Thymus (tissue), 11 donors: ENCODE measurements at regions not wholly inside any gene's neighbourhood (a gene's known extent, or its start where the extent isn't known, plus 50 kb on each side); places are given as distances from the start of the nearest gene placed in this dataset.

Source experiments
- DNase-seq, 9 donors: peaks; one replicate each; pipeline ENCODE4 v3.0.0-alpha.2; 2013; ENCODE audit warnings: low spot score in 9 of 9, low read depth in 6 of 9, missing footprints in 1 of 9
- H3K27ac ChIP-seq, 2 donors: one replicate each; pipeline ENCODE4 v1.5.1; 2013; ENCODE audit warnings: control low read depth in 1 of 2, low read depth in 1 of 2, low read length in 1 of 2, mild to moderate bottlenecking in 1 of 2, moderate library complexity in 1 of 2
- H3K27me3 ChIP-seq, 2 donors: one replicate each; pipeline ENCODE4 v1.5.1; 2013; ENCODE audit warnings: low read length in 1 of 2; ENCODE audit not compliant: control insufficient read depth in 2 of 2, insufficient read depth in 1 of 2
- H3K36me3 ChIP-seq, 2 donors: one replicate each; pipeline ENCODE4 v1.5.1; 2013; ENCODE audit warnings: low read length in 1 of 2, mild to moderate bottlenecking in 1 of 2, moderate library complexity in 1 of 2; ENCODE audit not compliant: control insufficient read depth in 2 of 2, insufficient read depth in 2 of 2
- H3K4me1 ChIP-seq, 2 donors: one replicate each; pipeline ENCODE4 v1.5.1; 2013; ENCODE audit warnings: low read length in 2 of 2; ENCODE audit not compliant: control insufficient read depth in 2 of 2, insufficient read depth in 2 of 2
- H3K4me3 ChIP-seq, 2 donors: one replicate each; pipeline ENCODE4 v1.5.1; 2013; ENCODE audit warnings: low read length in 2 of 2, control low read depth in 1 of 2, mild to moderate bottlenecking in 1 of 2
- H3K9me3 ChIP-seq, 2 donors: one replicate each; pipeline ENCODE4 v1.5.1; 2013; ENCODE audit warnings: low read length in 1 of 2, mild to moderate bottlenecking in 1 of 2; ENCODE audit not compliant: control insufficient read depth in 2 of 2, insufficient read depth in 1 of 2
- WGBS: extraction: QIAGEN DNeasy Blood & Tissue Kit; methylation state at CpG from one replicate; pipeline ENCODE4 v1.1.7; 2013; 5-methylcytosine and 5-hydroxymethylcytosine counted together
- donor health status: healthy.

DNA sequence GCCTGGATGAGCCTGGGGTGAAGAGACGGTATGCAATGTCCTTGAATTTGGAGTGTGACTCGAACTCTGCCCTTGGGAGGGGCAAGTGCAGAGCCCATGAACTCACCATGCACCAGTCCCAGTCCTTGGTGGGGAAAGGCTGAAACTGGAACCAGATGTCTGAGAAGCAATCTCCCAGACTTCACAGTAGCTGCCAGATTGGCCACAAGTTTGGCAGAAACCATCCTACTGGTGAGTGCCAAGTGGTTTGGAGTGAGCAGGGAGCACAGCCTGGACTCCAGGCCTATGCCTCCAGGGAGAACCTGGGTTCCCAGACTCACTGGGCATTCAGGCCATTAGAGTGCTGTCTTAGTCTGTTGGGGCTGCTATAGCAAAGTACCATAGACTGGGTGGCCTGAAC is 99.6 kb upstream of the LYZL1 start:
- Histone ChIP-seq H3K4me1 (no peaks in the 10 kb centered on the region), H3K9me3 (no peaks in the 10 kb centered on the region), H3K27ac (no peak overlapping the region), H3K27me3 (peaks cover 0 to 4% of the 10 kb centered on the region in 2 donors), H3K36me3 (no peaks in the 10 kb centered on the region), H3K4me3 (no peak overlapping the region)
- DNase-seq, result no peak
- 94% methylated on average over 2 of the region's 2 CpGs for WGBS

DNA sequence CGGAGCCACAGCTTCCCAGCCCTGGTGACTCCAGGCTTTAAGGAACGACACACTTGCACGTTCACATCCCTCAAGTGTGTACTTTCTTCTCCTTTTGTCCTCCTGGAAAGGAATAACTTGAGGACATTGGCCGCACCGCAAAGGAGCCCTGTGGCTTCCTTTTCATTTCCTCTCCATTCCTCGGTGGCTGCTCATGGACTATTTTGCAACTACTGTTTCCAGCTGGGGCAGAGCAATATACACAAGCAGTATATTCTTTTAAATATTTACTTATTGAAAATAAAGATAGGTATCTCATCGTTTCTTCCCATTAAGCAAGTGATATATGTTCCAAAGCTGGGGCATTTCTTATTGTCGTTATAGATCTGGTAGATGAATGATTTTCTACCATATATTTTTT is 97.2 kb upstream of the LYZL1 start:
- H3K4me1 ChIP-seq, result no peaks in the 10 kb centered on the region
- 23% methylated on average over 8 of the region's 8 CpGs for WGBS
- peaks cover 0 to 4% of the 10 kb centered on the region in 2 donors for H3K27me3 ChIP-seq
- no peaks in the 10 kb centered on the region for H3K36me3 ChIP-seq
- no peaks in the 10 kb centered on the region for H3K9me3 ChIP-seq
- H3K4me3 ChIP-seq, result no peak overlapping the region
- no peak overlapping the region for H3K27ac ChIP-seq
- no peak for DNase-seq

DNA sequence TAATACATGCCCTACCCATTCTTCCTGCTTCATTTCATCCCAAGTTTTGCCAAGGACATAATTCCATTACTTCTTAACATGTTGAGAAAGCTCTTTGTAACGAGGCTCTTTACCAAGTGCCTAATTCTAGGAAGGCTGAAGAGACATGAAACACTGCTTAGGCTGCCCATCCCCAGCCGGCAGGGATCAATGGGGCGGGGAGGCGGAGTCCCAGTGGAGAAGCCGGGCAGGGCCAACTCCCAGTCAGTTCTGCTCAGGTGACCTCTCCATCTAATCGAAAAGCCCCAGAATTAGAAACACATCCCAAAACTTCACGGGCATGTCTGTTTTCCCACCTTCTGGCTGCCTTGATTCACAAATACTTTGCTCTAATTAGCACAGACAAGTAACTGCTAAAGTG is 89.5 kb upstream of the LYZL1 start:
- H3K4me1 ChIP-seq, result no peaks in the 10 kb centered on the region
- 55% methylated on average over 7 of the region's 7 CpGs for WGBS
- DNase-seq, result no peak
- no peaks in the 10 kb centered on the region for H3K9me3 ChIP-seq
- no peak overlapping the region for H3K4me3 ChIP-seq
- peaks cover 0 to under 1% of the 10 kb centered on the region in 2 donors for H3K27me3 ChIP-seq
- H3K36me3 ChIP-seq, result no peaks in the 10 kb centered on the region
- no peak overlapping the region for H3K27ac ChIP-seq

DNA sequence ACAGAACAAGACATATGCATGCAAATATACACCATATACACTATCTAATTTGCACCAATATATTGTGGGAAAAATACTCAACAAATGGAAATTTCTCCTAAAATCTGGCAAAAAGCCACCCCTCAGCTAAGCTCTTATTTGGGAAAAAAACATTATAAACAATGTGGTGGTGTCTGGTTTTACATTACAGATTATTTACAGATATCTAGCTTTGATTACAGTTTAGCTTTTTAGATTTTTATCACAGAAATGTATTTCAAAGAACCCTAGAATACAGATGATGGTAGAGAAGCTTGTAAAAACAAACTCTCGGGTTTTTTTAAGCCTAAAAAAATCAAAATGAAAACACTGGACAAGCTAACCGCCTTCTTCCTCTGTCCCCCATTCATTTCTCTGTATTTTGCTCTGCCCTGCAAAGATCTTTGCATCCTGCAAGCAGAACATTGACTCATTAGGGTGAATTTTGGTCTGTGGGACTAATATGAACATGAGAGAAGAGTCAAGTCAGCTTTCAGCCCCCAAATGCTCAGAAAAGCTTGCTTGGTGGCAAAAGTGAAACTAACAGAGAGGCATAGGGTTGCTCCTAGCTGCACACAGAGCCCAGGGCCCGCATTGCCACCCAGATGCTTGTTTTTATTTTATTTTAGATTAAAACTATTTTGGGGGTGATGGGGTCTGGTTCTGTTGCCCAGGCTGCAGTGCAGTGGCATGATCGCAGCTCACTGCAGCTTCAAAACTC is 88.8 kb upstream of the LYZL1 start:
- Histone ChIP-seq H3K4me3 (no peak overlapping the region), H3K27me3 (peaks cover 0 to 2% of the 10 kb centered on the region in 2 donors), H3K4me1 (no peaks in the 10 kb centered on the region), H3K9me3 (no peaks in the 10 kb centered on the region), H3K27ac (no peak overlapping the region), H3K36me3 (no peaks in the 10 kb centered on the region)
- DNase-seq, result no peak
- WGBS, result 81% methylated on average over 4 of the region's 4 CpGs

DNA sequence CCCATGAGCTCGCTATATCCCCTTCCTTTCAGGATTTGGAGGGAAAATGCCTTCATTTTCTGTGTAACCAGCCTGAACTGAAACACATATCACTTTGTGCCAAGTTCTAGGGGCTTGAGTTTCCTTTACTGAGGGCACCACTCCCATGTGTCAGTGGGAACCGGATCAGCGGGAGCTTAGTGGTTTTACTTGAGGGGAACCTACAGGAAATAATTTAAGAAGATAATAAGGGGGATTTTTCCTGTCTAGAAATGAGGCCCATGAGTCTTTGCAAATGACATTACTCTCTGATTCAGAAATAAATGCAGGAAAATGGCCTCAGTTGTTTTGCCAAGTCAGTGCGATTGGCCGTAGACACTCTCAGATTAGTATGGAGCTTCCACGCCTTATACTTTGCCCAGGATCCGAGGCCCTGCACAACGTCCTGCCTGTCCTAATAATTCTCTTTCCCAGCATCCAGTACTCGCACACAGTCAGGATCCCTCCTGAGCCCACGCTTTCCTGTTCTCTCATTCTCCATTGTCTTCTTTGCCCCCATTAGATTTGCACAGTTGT is 86.4 kb upstream of the LYZL1 start:
- Histone ChIP-seq H3K9me3 (no peaks in the 10 kb centered on the region), H3K27ac (no peak overlapping the region), H3K4me1 (no peaks in the 10 kb centered on the region), H3K36me3 (no peaks in the 10 kb centered on the region), H3K27me3 (peaks cover 0 to 2% of the 10 kb centered on the region in 2 donors), H3K4me3 (no peak overlapping the region)
- DNase-seq, result no peak
- 39% methylated on average over 10 of the region's 10 CpGs for WGBS

DNA sequence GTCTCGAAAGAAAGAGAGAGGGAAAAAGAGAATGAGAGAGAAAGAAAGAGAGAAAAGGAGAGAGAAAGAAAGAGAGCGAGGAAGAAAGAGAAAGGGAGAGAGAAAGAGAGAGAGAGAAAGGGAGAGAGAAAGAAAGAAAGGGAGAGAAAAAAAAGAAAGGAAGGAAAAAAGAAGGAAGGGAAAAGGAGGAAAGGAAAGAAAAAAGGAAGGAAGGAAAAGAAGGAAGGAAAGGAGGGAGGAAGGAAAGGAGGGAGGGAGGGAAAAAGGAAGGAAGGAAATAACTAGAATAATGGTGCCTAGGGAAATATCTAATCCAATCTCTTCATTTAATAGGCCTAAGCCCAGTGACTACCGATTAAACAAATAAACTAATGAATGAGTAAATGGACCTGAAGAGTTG is 85.4 kb upstream of the LYZL1 start:
- Histone ChIP-seq H3K27me3 (peaks cover 0 to 2% of the 10 kb centered on the region in 2 donors), H3K9me3 (no peaks in the 10 kb centered on the region), H3K4me3 (no peak overlapping the region), H3K4me1 (no peaks in the 10 kb centered on the region), H3K36me3 (no peaks in the 10 kb centered on the region), H3K27ac (no peak overlapping the region)
- DNase-seq, result no peak
- WGBS, result 95% methylated on average over 3 of the region's 3 CpGs

DNA sequence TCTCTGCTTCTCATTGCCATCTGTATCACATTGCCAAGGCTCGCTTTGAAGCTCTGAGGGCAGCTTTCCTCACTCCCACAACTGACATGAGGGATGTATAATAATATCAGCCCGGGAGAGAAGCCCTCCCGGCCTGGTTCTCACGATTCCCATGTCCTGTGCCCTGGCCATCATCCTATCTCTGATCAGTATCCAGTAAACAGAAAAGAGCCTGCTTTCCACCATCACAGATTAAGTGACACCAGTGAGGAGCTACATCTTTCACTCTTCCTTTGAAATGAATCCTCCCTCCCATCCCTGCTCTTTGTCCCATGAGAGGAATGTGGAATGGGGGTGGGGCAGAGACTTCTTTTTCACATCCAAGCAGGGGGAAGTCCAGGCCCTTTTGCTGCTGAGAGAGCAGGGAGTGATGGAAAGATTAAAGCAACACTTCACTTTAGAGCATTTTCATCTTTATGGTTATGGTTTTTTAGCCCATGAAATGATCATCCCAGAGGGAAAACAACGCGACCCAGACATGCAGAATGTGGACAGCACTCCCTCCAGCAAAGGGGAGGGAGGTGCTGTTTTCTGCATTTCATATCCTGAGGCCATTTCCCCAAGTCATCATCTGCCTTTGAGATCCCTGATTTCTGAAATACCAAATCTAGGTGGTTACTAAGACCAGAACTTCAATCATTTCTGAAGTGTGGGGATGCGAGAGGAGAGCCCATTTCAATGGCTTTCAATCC is 84.6 kb upstream of the LYZL1 start:
- Histone ChIP-seq H3K4me1 (no peaks in the 10 kb centered on the region), H3K36me3 (no peaks in the 10 kb centered on the region), H3K9me3 (no peaks in the 10 kb centered on the region), H3K27me3 (peaks cover 0 to 2% of the 10 kb centered on the region in 2 donors), H3K4me3 (no peak overlapping the region), H3K27ac (no peak overlapping the region)
- no peak for DNase-seq
- 74% methylated on average over 7 of the region's 7 CpGs for WGBS

DNA sequence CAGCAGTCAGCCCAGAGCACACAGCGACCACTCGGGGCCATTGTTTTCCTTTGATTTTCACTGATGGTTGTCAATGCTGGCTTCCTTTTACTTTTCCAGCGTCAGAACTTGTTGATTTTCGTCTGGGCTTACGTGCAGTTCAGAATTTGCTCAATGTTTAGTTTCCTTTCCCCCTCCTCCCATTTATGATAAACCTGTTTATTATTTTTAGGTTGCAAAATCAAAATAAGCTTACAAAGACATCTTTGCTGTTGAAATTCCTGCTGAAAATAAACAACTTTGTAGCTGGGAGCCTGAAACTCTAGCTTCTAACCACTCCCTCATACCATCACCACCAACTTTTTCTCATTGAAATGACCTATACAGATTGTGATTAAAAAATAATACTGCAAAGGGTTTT is 83.1 kb upstream of the LYZL1 start:
- no peaks in the 10 kb centered on the region for H3K36me3 ChIP-seq
- H3K27me3 ChIP-seq, result peaks cover 0 to 2% of the 10 kb centered on the region in 2 donors
- H3K27ac ChIP-seq, result no peak overlapping the region
- H3K9me3 ChIP-seq, result no peaks in the 10 kb centered on the region
- 13% methylated on average over 5 of the region's 5 CpGs for WGBS
- H3K4me3 ChIP-seq, result no peak overlapping the region
- no peak for DNase-seq
- no peaks in the 10 kb centered on the region for H3K4me1 ChIP-seq

DNA sequence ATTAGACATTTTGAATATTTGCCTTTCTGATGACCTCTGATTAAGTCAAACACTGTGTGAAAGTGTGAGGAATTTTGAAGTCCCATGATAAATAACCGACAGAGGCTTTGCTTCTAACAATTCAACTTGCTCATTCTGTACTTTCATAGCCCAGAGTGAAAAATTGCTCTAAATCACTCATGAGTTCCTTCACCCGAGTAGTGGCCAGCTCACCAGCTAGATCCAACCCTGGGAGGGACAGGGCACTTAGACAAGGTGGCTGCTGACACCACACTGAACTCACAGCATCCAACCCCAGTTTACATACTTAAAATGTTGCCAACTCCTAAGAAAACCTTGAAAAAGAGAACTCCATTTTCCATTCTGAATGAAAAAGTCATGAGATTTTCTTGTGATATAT is 80.0 kb upstream of the LYZL1 start:
- no peak for DNase-seq
- 88% methylated on average over 2 of the region's 2 CpGs for WGBS
- Histone ChIP-seq H3K4me3 (no peak overlapping the region), H3K36me3 (no peaks in the 10 kb centered on the region), H3K27ac (no peak overlapping the region), H3K9me3 (no peaks in the 10 kb centered on the region), H3K4me1 (no peaks in the 10 kb centered on the region), H3K27me3 (peaks cover 0 to 2% of the 10 kb centered on the region in 2 donors)
